IMR-90 (cell line): ENCODE measurements at regions not wholly inside any gene's neighbourhood (a gene's known extent, or its start where the extent isn't known, plus 50 kb on each side); places are given as distances from the start of the nearest gene placed in this dataset.

Experiments used
- ATAC-seq: fragments of 200-7000 bp; cut with Tn5 transposase; 2 replicates; pipeline ENCODE4 v1.9.1; 2020; ENCODE audit warnings: low read depth, mild to moderate bottlenecking, moderate library complexity
- BruUV-seq: library from RNA; stranded (reverse); fragments of 400-500 nt; replicated peaks from 2 replicates; lab custom pipeline; 2021; lab: Mats Ljungman, UMichigan
- CTCF ChIA-PET: fragments of 300-600 bp; formaldehyde crosslinking; extraction: SDS; loops from one replicate; lab custom pipeline; 2021; ENCODE audit warnings: antibody characterized with exemption; lab: Yijun Ruan, JAX
- POLR2A ChIA-PET: fragments of 300-600 bp; sonication (Branson Sonifier 250); formaldehyde crosslinking; loops from one replicate; lab custom pipeline; 2022; ENCODE audit warnings: antibody characterized with exemption; ENCODE audit not compliant: unreplicated experiment; lab: Charles Lee
- DNase-seq: peaks from one replicate; pipeline ENCODE4 v3.0.0; 2013
- H2AFZ ChIP-seq: replicated peaks from 2 replicates; pipeline ENCODE3; 2013; ENCODE audit warnings: low read length, mild to moderate bottlenecking; ENCODE audit not compliant: poor library complexity
- H2AK5ac ChIP-seq: 2 replicates; pipeline ENCODE4 v1.6.1; 2013; ENCODE audit warnings: low read depth, low read length, inconsistent platforms
- H2AK9ac ChIP-seq: replicated peaks from 2 replicates; pipeline ENCODE3; 2013; ENCODE audit warnings: mild to moderate bottlenecking, low read depth, low read length, moderate library complexity; ENCODE audit not compliant: poor library complexity
- H2BK120ac ChIP-seq: 2 replicates; pipeline ENCODE4 v1.6.1; 2013; ENCODE audit warnings: low read depth, low read length, inconsistent platforms
- H2BK15ac ChIP-seq: 3 replicates; pipeline ENCODE4 v1.6.1; 2013; ENCODE audit warnings: low read depth, low read length, inconsistent platforms
- H2BK20ac ChIP-seq: 2 replicates; pipeline ENCODE4 v1.6.1; 2013; ENCODE audit warnings: low read depth, mild to moderate bottlenecking, inconsistent platforms, low read length, moderate library complexity
- H2BK5ac ChIP-seq: 2 replicates; pipeline ENCODE4 v1.6.1; 2013; ENCODE audit warnings: mild to moderate bottlenecking, low read depth, low read length, inconsistent platforms; ENCODE audit not compliant: poor library complexity, severe bottlenecking
- H3K14ac ChIP-seq: replicated peaks from 2 replicates; pipeline ENCODE4 v1.6.1; 2013; ENCODE audit warnings: low read depth, low read length, inconsistent platforms
- H3K18ac ChIP-seq: 2 replicates; pipeline ENCODE4 v1.6.1; 2013; ENCODE audit warnings: low read depth, low read length, control low read depth
- H3K23ac ChIP-seq: 2 replicates; pipeline ENCODE4 v1.6.1; 2013; ENCODE audit warnings: low read depth, low read length, inconsistent platforms
- H3K27ac ChIP-seq: 2 replicates; pipeline ENCODE4 v1.5.1; 2013; ENCODE audit warnings: mild to moderate bottlenecking, control low read depth, low read length; ENCODE audit not compliant: insufficient read depth
- H3K27me3 ChIP-seq: 2 replicates; pipeline ENCODE4 v1.6.1; 2013; ENCODE audit warnings: low read length; ENCODE audit not compliant: control insufficient read depth, insufficient read depth
- H3K36me3 ChIP-seq: 2 replicates; pipeline ENCODE4 v1.6.1; 2013; ENCODE audit warnings: low read length, mixed read lengths; ENCODE audit not compliant: control insufficient read depth, insufficient read depth
- H3K4ac ChIP-seq: 2 replicates; pipeline ENCODE4 v1.6.1; 2013; ENCODE audit warnings: low read depth, low read length, inconsistent platforms
- H3K4me1 ChIP-seq: 2 replicates; pipeline ENCODE4 v1.6.1; 2013; ENCODE audit warnings: low read length, mixed read lengths; ENCODE audit not compliant: control insufficient read depth, insufficient read depth
- H3K4me2 ChIP-seq: 2 replicates; pipeline ENCODE4 v1.6.1; 2013; ENCODE audit warnings: low read depth, mild to moderate bottlenecking, control low read depth, low read length, moderate library complexity
- H3K4me3 ChIP-seq: 2 replicates; pipeline ENCODE4 v1.5.1; 2013; ENCODE audit warnings: low read depth, mild to moderate bottlenecking, control low read depth, low read length, moderate library complexity; ENCODE audit not compliant: insufficient read depth
- H3K56ac ChIP-seq: 2 replicates; pipeline ENCODE4 v1.6.1; 2013; ENCODE audit warnings: low read length, inconsistent platforms; ENCODE audit not compliant: insufficient read depth; ENCODE audit errors: extremely low read depth
- H3K79me1 ChIP-seq, 2 experiments: 2 replicates each; pipeline ENCODE4 v1.6.1; 2013; ENCODE audit warnings: low read length in 2 of 2, inconsistent platforms in 1 of 2, low read depth in 1 of 2
- H3K9ac ChIP-seq: 2 replicates; pipeline ENCODE4 v1.6.1; 2013; ENCODE audit warnings: low read depth, low read length, control low read depth
- H3K9me1 ChIP-seq: 2 replicates; pipeline ENCODE4 v1.6.1; 2013; ENCODE audit warnings: low read length, inconsistent platforms; ENCODE audit not compliant: insufficient read depth
- H3K9me3 ChIP-seq: 2 replicates; pipeline ENCODE4 v1.6.1; 2013; ENCODE audit warnings: low read length; ENCODE audit not compliant: control insufficient read depth, insufficient read depth
- H4K20me1 ChIP-seq: 2 replicates; pipeline ENCODE4 v1.6.1; 2013; ENCODE audit warnings: low read length, inconsistent platforms; ENCODE audit not compliant: insufficient read depth
- H4K5ac ChIP-seq: 2 replicates; pipeline ENCODE4 v1.6.1; 2013; ENCODE audit warnings: mild to moderate bottlenecking, low read depth, low read length, control low read depth
- H4K8ac ChIP-seq, 2 experiments: 2 replicates each; pipeline ENCODE4 v1.6.1; 2013; ENCODE audit warnings: low read depth in 2 of 2, low read length in 2 of 2, control low read depth in 1 of 2, inconsistent platforms in 1 of 2
- H4K91ac ChIP-seq: 2 replicates; pipeline ENCODE4 v1.6.1; 2013; ENCODE audit warnings: low read depth, low read length, inconsistent platforms; ENCODE audit not compliant: insufficient read depth
- CEBPB ChIP-seq: IDR thresholded peaks from 2 replicates; pipeline ENCODE4 v1.6.1; 2012; ENCODE audit warnings: low read depth, low read length, improper control_type of control experiment
- CHD1 ChIP-seq: IDR thresholded peaks from 2 replicates; pipeline ENCODE4 v1.6.1; 2012; ENCODE audit warnings: low read depth, low read length, improper control_type of control experiment
- ELK1 ChIP-seq: fragments of 150-350 bp; IDR thresholded peaks from 2 replicates; pipeline ENCODE4 v1.6.1; 2016; ENCODE audit warnings: low read depth, mild to moderate bottlenecking, low read length, moderate library complexity, borderline replicate concordance
- FOS ChIP-seq: fragments of 150-350 bp; IDR thresholded peaks from 2 replicates; pipeline ENCODE4 v1.6.1; 2016; ENCODE audit warnings: low read depth, low read length
- POLR2A ChIP-seq: IDR thresholded peaks from 2 replicates; pipeline ENCODE4 v1.6.1; 2012; ENCODE audit warnings: mild to moderate bottlenecking, low read depth, low read length
- RCOR1 ChIP-seq: IDR thresholded peaks from 2 replicates; pipeline ENCODE4 v1.6.1; 2012; ENCODE audit warnings: mild to moderate bottlenecking, low read length, improper control_type of control experiment; ENCODE audit not compliant: insufficient replicate concordance
- WGBS, 2 experiments: methylation state at CpG; one replicate each; pipeline versions ENCODE4 v1.1.5 to v1.1.7; 2013; ENCODE audit warnings: missing lambda C conversion rate in 2 of 2; ENCODE audit not compliant: insufficient read length in 1 of 2; ENCODE audit errors: extremely low coverage in 2 of 2; 5-methylcytosine and 5-hydroxymethylcytosine counted together
- dilution Hi-C: fragments of 300-500 bp; cut with HindIII; formaldehyde crosslinking; loops from one replicate; pipeline ENCODE4 v1.14.3; 2018; ENCODE audit warnings: low sequenced_read_pairs; ENCODE audit not compliant: unreplicated experiment
- in situ Hi-C: fragments of 300-500 bp; cut with MboI; formaldehyde crosslinking; loops from 3 replicates; pipeline ENCODE4 v1.14.3; 2019; ENCODE audit warnings: low sequenced_read_pairs, inconsistent platforms, mixed read lengths
- intact Hi-C: fragments of 100-400 bp; cut with micrococcal nuclease; formaldehyde crosslinking; loops from 2 replicates; pipeline ENCODE4 v1.10.0; 2022

- Histone ChIP-seq H3K4ac (no peak overlapping the region), H3K4me1 (peaks cover under 1% of the 10 kb centered on the region; the same call in 1 of the 2 replicates), H3K4me3 (no peak overlapping the region), H3K4me2 (no peak overlapping the region), H4K91ac (no peak overlapping the region), H3K9ac (no peak overlapping the region), H2BK5ac (no peak overlapping the region), H3K36me3 (no peaks in the 10 kb centered on the region), H2BK15ac (no peak overlapping the region), H3K56ac (no peak overlapping the region), H3K14ac (no peak overlapping the region), H3K18ac (no peak overlapping the region), H2BK120ac (no peak overlapping the region), H2BK20ac (no peak overlapping the region), H4K20me1 (no peaks in the 10 kb centered on the region), H2AFZ (no peak overlapping the region), H3K79me1 (no peaks in the 10 kb centered on the region), H3K27me3 (peaks cover 2% of the 10 kb centered on the region; the same call in 1 of the 2 replicates), H4K8ac (no peak overlapping the region), H3K9me1 (no peaks in the 10 kb centered on the region), H3K27ac (no peak overlapping the region), H3K23ac (no peak overlapping the region), H2AK9ac (no peak overlapping the region), H2AK5ac (no peak overlapping the region), H3K9me3 (peaks cover 1% of the 10 kb centered on the region; the same call in 1 of the 2 replicates), H4K5ac (no peak overlapping the region)
- CTCF ChIA-PET = interaction anchor here (0.9 kb wide), 1 partner anchor 9 kb away, joined by 3 read pairs; no protein-coding TSS in a partner anchor
- BruUV-seq = no TSS peak
- DNase-seq (no peak), ATAC-seq (no peak)
- intact Hi-C loops = no loop called here
- no peak for TF ChIP-seq CHD1
- TF ChIP-seq FOS = no peak
- TF ChIP-seq POLR2A = no peak
- no peak for TF ChIP-seq RCOR1
- TF ChIP-seq ELK1 = no peak
- TF ChIP-seq CEBPB = no peak
- dilution Hi-C loops = no loop called here
- 90% methylated on average over 2 of the region's 3 CpGs; no CpG with 5 or more reads in 1 of the 2 experiments for WGBS, 2 experiments
- POLR2A ChIA-PET = no interaction called here
- in situ Hi-C loops = no loop called here
Measured at GRCh38 chr21:32127081-32127480, 151.8 kb downstream of the MIS18A start.
